Uterus (tissue), 3 donors: ENCODE measurements at regions not wholly inside any gene's neighbourhood (a gene's known extent, or its start where the extent isn't known, plus 50 kb on each side); places are given as distances from the start of the nearest gene placed in this dataset.

ENCODE experiments used
- DNase-seq, 2 donors: peaks; one replicate each; pipeline ENCODE4 v3.0.0-alpha.2; 2019 to 2020
- H3K27ac ChIP-seq, 2 donors: fragments of 200-600 bp; sonication (generic); 1 replicate in 1 of 2; 2 replicates in 1 of 2; pipeline ENCODE4 v1.5.1; 2016 to 2018
- H3K27me3 ChIP-seq, 2 donors: fragments of 200-600 bp; sonication (generic); one replicate each; pipeline ENCODE4 v1.5.1; 2018 to 2019; ENCODE audit warnings: control low read depth in 1 of 2
- H3K36me3 ChIP-seq, 2 donors: fragments of 200-600 bp; sonication (generic); one replicate each; pipeline ENCODE4 v1.5.1; 2019; ENCODE audit warnings: control low read depth in 1 of 2
- H3K4me1 ChIP-seq, 2 donors: fragments of 200-600 bp; sonication (generic); one replicate each; pipeline ENCODE4 v1.5.1; 2018 to 2019; ENCODE audit warnings: control low read depth in 1 of 2
- H3K4me3 ChIP-seq, 2 donors: fragments of 200-600 bp; sonication (generic); 1 replicate in 1 of 2; 2 replicates in 1 of 2; pipeline ENCODE4 v1.5.1; 2018 to 2019; ENCODE audit warnings: mild to moderate bottlenecking in 1 of 2
- H3K9me3 ChIP-seq, 2 donors: fragments of 200-600 bp; sonication (generic); one replicate each; pipeline ENCODE4 v1.5.1; 2019; ENCODE audit warnings: control low read depth in 1 of 2
- POLR2A ChIP-seq, 2 donors: fragments of 450-650 bp; IDR thresholded peaks; one replicate each; pipeline ENCODE4 v1.6.1; 2016; ENCODE audit warnings: antibody characterized with exemption in 2 of 2, mild to moderate bottlenecking in 1 of 2, moderate library complexity in 1 of 2
- intact Hi-C: fragments of 100-400 bp; cut with DNase I; formaldehyde crosslinking; loops from one replicate; pipeline ENCODE4 v1.15.1; 2023; ENCODE audit warnings: low total_unique reads
- TF ChIP-seq, protein P1 (sequence below), 4 experiments: fragments of 200-600 bp in 2 of 4; fragments of 450-650 bp in 2 of 4; sonication (generic) in 2 of 4; IDR thresholded peaks; one replicate each; pipeline ENCODE4 v1.5.1; 2016 to 2019; ENCODE audit warnings: antibody characterized with exemption in 4 of 4, mild to moderate bottlenecking in 2 of 4, moderate library complexity in 1 of 4
- donor health status: DM: yes; HTN: yes; CAD: no.

DNA sequence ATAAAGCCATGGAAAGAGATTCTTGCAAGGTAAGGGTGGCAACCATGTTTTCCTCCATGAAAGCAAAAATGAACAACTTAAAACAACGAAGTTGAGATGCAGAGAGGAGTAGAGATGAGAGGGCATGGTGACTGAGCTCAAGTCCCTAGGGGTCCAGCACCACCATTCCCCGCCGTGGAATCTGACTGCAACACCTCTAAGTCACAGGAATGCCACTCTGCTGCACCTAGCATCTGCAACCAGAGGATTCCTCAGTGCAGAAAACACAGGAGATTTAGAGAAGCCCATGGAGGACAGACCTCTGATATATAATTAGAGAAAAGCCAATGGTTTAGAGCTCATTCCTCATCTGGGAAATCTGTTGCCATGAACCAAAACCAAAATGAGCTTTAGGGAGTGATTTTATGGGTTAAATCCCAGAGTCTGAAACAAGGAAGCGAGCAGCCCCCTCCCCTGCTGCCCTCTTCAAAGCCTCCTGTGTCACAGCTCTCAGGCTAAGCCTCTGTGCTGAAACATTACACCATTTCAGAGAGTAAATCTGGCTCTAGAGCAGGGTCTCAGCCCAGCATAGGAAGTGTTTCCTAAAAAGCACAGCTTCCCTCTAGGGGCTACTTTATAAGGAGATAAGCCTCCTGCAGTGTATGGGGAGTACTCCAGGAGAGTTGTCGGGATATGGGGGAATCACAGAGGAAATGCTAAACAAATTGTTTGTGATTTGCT is 1043.6 kb downstream of the UQCRFS1 start:
- intact Hi-C loops: loop anchor here (5.0 kb wide), 1 partner anchor 172 kb away; no protein-coding TSS in a partner anchor

DNA sequence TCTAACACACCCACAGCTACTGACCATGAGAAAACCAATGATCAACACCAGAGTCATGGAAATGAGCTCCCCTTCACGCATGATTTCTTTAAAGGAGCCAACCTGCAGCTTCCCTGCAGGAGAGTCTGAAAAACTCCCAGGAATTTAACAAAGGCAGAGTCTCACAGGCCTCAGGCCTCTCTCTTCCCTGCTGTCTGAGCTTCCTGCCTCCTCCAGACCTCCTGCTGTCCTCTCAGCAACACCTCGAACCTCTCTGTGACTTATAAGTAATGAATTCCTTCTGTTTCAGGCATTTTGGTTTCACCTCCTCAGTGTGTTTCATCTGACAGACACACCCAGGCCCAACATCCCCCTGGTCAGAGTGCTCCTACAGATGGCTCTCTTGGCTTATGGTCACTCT is 1044.4 kb downstream of the UQCRFS1 start:
- TF ChIP-seq, protein P1, sequence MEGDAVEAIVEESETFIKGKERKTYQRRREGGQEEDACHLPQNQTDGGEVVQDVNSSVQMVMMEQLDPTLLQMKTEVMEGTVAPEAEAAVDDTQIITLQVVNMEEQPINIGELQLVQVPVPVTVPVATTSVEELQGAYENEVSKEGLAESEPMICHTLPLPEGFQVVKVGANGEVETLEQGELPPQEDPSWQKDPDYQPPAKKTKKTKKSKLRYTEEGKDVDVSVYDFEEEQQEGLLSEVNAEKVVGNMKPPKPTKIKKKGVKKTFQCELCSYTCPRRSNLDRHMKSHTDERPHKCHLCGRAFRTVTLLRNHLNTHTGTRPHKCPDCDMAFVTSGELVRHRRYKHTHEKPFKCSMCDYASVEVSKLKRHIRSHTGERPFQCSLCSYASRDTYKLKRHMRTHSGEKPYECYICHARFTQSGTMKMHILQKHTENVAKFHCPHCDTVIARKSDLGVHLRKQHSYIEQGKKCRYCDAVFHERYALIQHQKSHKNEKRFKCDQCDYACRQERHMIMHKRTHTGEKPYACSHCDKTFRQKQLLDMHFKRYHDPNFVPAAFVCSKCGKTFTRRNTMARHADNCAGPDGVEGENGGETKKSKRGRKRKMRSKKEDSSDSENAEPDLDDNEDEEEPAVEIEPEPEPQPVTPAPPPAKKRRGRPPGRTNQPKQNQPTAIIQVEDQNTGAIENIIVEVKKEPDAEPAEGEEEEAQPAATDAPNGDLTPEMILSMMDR (IDR thresholded peaks at IDR 0.05): no peak
- no peak for TF ChIP-seq POLR2A (IDR thresholded peaks at IDR 0.05)
- no peaks in the 10 kb centered on the region for H3K27me3 ChIP-seq
- intact Hi-C loops: loop anchor here (5.0 kb wide), 1 partner anchor 171 kb away; no protein-coding TSS in a partner anchor
- no peak overlapping the region for H3K27ac ChIP-seq
- no peaks in the 10 kb centered on the region for H3K4me1 ChIP-seq
- DNase-seq: no peak
- no peak overlapping the region for H3K4me3 ChIP-seq
- no peaks in the 10 kb centered on the region for H3K36me3 ChIP-seq
- no peaks in the 10 kb centered on the region for H3K9me3 ChIP-seq

More for the DNA sequence above, 1043.6 kb downstream of the UQCRFS1 start:
- DNase-seq: no peak
- Histone ChIP-seq H3K9me3 (no peaks in the 10 kb centered on the region), H3K4me1 (no peaks in the 10 kb centered on the region), H3K4me3 (no peak overlapping the region), H3K27me3 (no peaks in the 10 kb centered on the region), H3K36me3 (no peaks in the 10 kb centered on the region), H3K27ac (no peak overlapping the region)
- TF ChIP-seq, protein P1 (IDR thresholded peaks at IDR 0.05): no peak
- TF ChIP-seq POLR2A (IDR thresholded peaks at IDR 0.05): no peak

DNA sequence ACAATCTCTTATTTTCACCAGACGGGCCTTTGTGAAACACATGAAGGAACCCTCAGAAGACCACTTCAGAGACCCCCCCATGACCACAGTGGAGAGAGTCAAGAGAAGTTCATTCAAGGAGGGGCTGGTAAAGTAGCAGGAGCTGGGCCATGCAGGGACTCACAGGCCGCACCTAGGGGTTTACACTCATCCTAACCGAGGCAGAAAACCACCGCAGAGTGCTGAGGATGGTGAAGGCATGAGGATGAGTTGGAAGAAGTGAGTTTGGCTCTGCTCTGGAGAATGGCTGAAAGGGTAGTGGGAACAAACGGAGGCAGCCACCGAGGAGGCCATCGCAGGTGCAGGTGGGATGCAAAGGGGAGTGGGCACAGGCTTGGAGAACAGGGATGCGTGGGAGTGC is 1046.9 kb downstream of the UQCRFS1 start:
- no peaks in the 10 kb centered on the region for H3K9me3 ChIP-seq
- DNase-seq: no peak
- no peak overlapping the region for H3K4me3 ChIP-seq
- no peak for TF ChIP-seq POLR2A (IDR thresholded peaks at IDR 0.05)
- TF ChIP-seq, protein P1 (IDR thresholded peaks at IDR 0.05): no peak
- intact Hi-C loops: loop anchor here (5.0 kb wide), 1 partner anchor 169 kb away; no protein-coding TSS in a partner anchor
- H3K27ac ChIP-seq: no peak overlapping the region
- no peaks in the 10 kb centered on the region for H3K27me3 ChIP-seq
- no peaks in the 10 kb centered on the region for H3K4me1 ChIP-seq
- no peaks in the 10 kb centered on the region for H3K36me3 ChIP-seq

DNA sequence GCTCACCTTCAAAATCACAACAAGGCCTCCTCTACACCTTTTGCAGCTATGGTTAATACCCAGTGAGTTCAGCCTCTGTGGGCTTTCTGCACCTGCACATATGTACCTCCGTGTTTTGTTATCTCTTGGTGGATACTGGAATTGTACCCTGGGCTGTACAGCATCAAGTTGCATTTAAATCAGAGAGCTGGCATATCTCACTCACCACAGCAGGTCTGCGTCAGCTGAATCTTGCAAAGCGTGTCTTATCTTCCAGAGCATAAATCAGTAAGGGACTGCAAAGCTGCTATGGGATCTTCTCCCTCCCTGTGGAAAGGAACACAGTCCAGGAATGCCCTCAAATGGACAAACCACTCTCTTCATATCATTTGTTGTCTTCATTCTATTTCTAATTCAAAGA is 1048.7 kb downstream of the UQCRFS1 start:
- intact Hi-C loops: no loop called here
- no peak for DNase-seq
- no peaks in the 10 kb centered on the region for H3K4me1 ChIP-seq
- no peak for TF ChIP-seq POLR2A (IDR thresholded peaks at IDR 0.05)
- TF ChIP-seq, protein P1 (IDR thresholded peaks at IDR 0.05): no peak
- H3K27me3 ChIP-seq: no peaks in the 10 kb centered on the region
- no peak overlapping the region for H3K4me3 ChIP-seq
- H3K9me3 ChIP-seq: no peaks in the 10 kb centered on the region
- H3K27ac ChIP-seq: no peak overlapping the region
- no peaks in the 10 kb centered on the region for H3K36me3 ChIP-seq

DNA sequence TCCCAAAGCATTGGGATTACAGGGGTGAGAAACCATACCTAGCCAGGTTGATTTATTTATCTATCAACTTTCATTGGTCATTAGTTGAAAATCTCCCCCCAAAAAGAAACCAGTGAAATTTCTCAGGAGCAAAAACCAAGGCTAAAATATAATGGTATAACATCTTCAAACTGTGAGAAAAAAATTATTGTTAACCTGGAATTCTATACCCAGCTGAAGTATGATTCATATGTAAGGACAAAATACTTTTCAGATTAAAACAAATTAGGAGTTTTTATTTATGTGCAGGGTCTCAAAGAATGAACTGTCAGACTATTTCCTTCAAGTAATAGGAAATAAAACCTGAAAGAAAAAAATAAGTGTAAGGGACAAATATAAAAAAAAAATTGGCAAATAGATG is 1053.9 kb downstream of the UQCRFS1 start:
- Histone ChIP-seq H3K4me3 (no peak overlapping the region), H3K9me3 (no peaks in the 10 kb centered on the region), H3K36me3 (no peaks in the 10 kb centered on the region), H3K27ac (no peak overlapping the region), H3K4me1 (no peaks in the 10 kb centered on the region), H3K27me3 (no peaks in the 10 kb centered on the region)
- no peak for DNase-seq
- TF ChIP-seq POLR2A (IDR thresholded peaks at IDR 0.05): no peak
- TF ChIP-seq, protein P1 (IDR thresholded peaks at IDR 0.05): no peak
- intact Hi-C loops: no loop called here
